Common myeloid progenitor, CD34-positive (primary cell): ENCODE measurements at regions not wholly inside any gene's neighbourhood (a gene's known extent, or its start where the extent isn't known, plus 50 kb on each side); places are given as distances from the start of the nearest gene placed in this dataset.

Experiments used
- CTCF ChIA-PET: fragments of 350-600 bp; sonication (Branson Sonifier 250); formaldehyde crosslinking; loops from one replicate; lab custom pipeline; 2021; ENCODE audit warnings: antibody characterized with exemption; lab: Charles Lee
- POLR2A ChIA-PET: fragments of 350-600 bp; sonication (Branson Sonifier 250); formaldehyde crosslinking; loops from one replicate; lab custom pipeline; 2021; ENCODE audit warnings: antibody characterized with exemption; lab: Charles Lee
- DNase-seq, 3 donors: peaks; one replicate each; pipeline versions ENCODE4 v3.0.0 to v3.0.0-alpha.2; 2013
- H3K27ac ChIP-seq, 2 experiments: 1 replicate in 1 of 2; 2 replicates in 1 of 2; pipeline ENCODE4 v1.7.0; 2013; ENCODE audit warnings: inconsistent platforms in 2 of 2, low read length in 2 of 2, mild to moderate bottlenecking in 2 of 2, low read depth in 1 of 2, moderate library complexity in 1 of 2; ENCODE audit not compliant: severe bottlenecking in 2 of 2, insufficient read depth in 1 of 2, poor library complexity in 1 of 2
- H3K27me3 ChIP-seq, 5 experiments: replicated peaks in 2 of 5; 1 replicate in 3 of 5; 2 replicates in 2 of 5; pipeline versions ENCODE4 v1.6.1 to v1.7.0; 2013; ENCODE audit warnings: low read length in 4 of 5, mild to moderate bottlenecking in 2 of 5, moderate library complexity in 2 of 5, inconsistent platforms in 1 of 5; ENCODE audit not compliant: insufficient read depth in 5 of 5, control insufficient read depth in 4 of 5
- H3K36me3 ChIP-seq, 4 experiments: 1 replicate in 2 of 4; 2 replicates in 2 of 4; pipeline versions ENCODE4 v1.6.1 to v1.7.0; 2013; ENCODE audit warnings: low read length in 3 of 4, control low read depth in 1 of 4, mild to moderate bottlenecking in 1 of 4; ENCODE audit not compliant: control insufficient read depth in 4 of 4, insufficient read depth in 4 of 4
- H3K4me1 ChIP-seq, 4 experiments: 1 replicate in 3 of 4; 2 replicates in 1 of 4; pipeline versions ENCODE4 v1.6.1 to v1.7.1; 2013; ENCODE audit warnings: low read length in 3 of 4, mild to moderate bottlenecking in 3 of 4, control low read depth in 1 of 4, inconsistent platforms in 1 of 4, moderate library complexity in 1 of 4; ENCODE audit not compliant: control insufficient read depth in 4 of 4, insufficient read depth in 4 of 4; ENCODE audit errors: control extremely low read depth in 1 of 4
- H3K4me3 ChIP-seq, 7 experiments: 1 replicate in 4 of 7; 2 replicates in 3 of 7; pipeline versions ENCODE4 v1.5.1 to v1.7.0; 2013; ENCODE audit warnings: mild to moderate bottlenecking in 7 of 7, low read length in 6 of 7, moderate library complexity in 6 of 7, inconsistent platforms in 2 of 7, low read depth in 2 of 7, control low read depth in 1 of 7; ENCODE audit not compliant: insufficient read depth in 4 of 7, control insufficient read depth in 1 of 7; ENCODE audit errors: extremely low read depth in 1 of 7
- H3K9me3 ChIP-seq, 5 experiments: 1 replicate in 4 of 5; 2 replicates in 1 of 5; pipeline versions ENCODE4 v1.6.1 to v1.7.1; 2013; ENCODE audit warnings: low read length in 4 of 5, mild to moderate bottlenecking in 2 of 5, inconsistent platforms in 1 of 5, low read depth in 1 of 5, moderate library complexity in 1 of 5; ENCODE audit not compliant: control insufficient read depth in 4 of 5, insufficient read depth in 2 of 5; ENCODE audit errors: control extremely low read depth in 1 of 5
- WGBS: methylation state at CpG from one replicate; pipeline ENCODE4 v1.1.5; 2013; ENCODE audit not compliant: insufficient coverage; 5-methylcytosine and 5-hydroxymethylcytosine counted together

DNA sequence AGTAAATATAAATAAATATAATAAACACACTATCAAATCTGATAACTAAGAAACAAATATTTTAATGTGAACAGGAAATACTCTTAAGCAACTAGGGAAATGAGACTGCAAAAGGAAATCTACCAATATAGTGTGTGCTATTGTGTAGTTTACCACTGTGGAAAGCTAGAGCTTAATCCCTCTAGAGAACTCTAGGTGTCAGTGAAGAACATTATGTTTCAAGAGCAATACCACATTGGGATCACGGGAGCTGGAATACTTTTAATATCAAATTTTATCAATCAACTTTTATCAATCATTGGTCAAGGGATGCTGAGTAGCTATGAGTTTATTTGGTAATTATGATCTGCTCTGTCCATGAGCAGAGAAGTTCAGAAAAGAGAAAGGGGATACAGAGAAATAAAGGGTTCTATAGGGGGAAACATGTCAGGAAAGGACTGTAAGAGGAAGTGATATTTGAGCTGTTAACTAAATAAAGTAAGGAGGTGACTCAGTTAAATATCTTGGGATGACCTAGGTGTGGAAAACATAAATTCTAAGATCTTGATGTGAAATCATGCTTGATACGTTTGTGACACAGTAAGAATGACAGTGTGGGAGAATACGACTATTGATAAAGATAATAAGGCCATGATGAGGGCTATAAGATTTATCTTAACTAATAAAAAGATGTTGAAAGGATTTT, 762.2 kb upstream of the ALCAM start:
- Histone ChIP-seq H3K9me3 (no peaks in the 10 kb centered on the region), H3K27ac (no peak overlapping the region), H3K27me3 (no peaks in the 10 kb centered on the region), H3K36me3 (no peaks in the 10 kb centered on the region), H3K4me1 (peaks cover 0 to 2% (median 0%) of the 10 kb centered on the region in 4 experiments), H3K4me3 (peak overlapping the region in 1 of 7 experiments; percentile 13)
- ChIA-PET POLR2A (no interaction called here), CTCF (interaction anchor here (1.0 to 1.5 kb wide), 4 partner anchors 10 to 764 kb away, joined by 3 to 4 read pairs (median 3); no protein-coding TSS in a partner anchor)
- peak; percentile 9 to 19 (median 16) for DNase-seq
- 88% methylated on average over 2 of the region's 3 CpGs for WGBS

DNA sequence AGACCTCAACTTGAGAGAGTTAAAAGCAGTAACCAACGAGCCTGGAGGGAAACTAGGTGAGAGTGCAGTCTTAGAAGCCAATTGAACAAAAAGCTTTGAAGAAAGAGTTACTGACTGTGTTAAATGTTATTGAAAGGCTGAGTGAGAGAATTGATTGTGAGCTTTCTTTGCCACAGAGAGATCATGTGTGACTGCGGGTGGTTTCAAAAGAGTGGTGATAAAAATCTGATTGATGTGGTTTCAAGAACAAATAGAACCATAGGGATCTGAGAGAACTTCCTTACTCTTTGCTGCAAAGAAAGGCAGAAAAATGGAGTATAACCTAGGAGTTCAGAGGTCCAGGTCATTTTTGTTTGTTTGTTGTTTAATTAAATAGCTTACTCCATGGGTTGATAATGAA, 759.9 kb upstream of the ALCAM start:
- ChIA-PET CTCF (interaction anchor here (0.8 to 1.5 kb wide), 3 partner anchors 9 to 20 kb away, joined by 3 to 6 read pairs (median 3); no protein-coding TSS in a partner anchor), POLR2A (no interaction called here)
- H3K36me3 ChIP-seq = no peaks in the 10 kb centered on the region
- no peak for DNase-seq
- H3K4me3 ChIP-seq = no peak overlapping the region
- H3K4me1 ChIP-seq = peaks cover 0 to 2% (median 0%) of the 10 kb centered on the region in 4 experiments
- H3K27me3 ChIP-seq = no peaks in the 10 kb centered on the region
- 81% methylated on average over 2 of the region's 2 CpGs for WGBS
- H3K27ac ChIP-seq = no peak overlapping the region
- no peaks in the 10 kb centered on the region for H3K9me3 ChIP-seq

DNA sequence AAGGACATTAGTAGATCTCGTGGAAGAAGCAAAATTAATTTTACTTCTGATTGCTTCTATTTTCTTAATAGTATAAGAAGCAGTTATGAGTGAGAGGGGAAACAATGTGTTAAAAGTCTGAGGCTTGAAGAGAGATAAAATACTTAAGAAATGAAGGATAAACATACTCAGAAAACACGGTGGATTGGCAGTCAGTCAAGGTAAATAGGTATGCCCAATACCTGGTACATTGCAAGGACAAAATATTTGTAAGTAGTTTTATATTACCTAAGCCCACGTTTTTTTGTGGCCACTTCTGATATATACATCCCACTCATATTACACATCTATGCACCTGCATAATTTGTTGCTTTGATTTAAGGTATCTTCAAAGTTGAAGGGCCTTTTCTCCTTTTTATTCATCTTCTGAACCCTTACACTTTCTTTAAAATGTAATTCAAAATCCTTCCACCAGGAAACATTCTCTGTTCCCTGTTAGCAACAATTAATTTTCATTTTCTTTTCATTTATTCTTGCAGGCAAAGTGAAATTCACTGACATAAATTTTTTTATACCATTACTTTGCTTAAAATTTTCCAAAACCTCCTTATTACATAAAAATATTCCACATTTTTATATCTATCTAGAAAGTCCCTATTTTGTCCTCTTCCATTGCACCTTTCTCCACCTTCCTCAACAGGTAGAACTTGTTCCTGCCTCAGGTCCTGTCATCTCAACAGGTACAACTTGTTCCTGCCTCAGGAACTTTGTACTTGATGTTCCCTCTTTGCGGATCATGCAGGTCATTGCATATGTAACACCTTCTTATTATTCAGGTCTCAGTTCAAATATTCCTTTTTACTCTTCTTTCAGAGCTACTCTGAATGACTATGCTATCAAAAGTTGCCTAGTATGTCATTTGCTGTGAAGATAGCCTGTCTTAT, 755.7 kb upstream of the ALCAM start:
- no CpG with 5 or more reads among the region's 4 CpGs for WGBS
- no peak for DNase-seq
- CTCF ChIA-PET = no interaction called here

DNA sequence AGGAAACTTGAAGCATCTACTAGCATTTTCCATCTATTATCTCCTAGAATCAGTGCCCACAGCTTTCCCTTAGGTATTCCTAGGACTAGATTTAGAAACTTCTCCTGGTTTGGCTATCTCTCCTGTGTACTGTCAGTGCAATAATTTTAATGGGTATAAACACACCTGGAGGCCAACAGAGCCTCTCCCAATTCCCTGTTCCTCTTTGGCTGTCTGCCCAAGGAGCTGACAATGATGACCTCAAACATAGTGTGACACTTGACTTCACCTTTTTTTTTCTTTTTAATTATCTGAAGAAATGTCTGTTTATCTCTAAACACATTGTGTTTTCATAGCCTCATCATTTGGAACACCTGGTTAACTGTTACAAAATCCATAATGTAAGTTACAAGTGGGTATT, 754.5 kb upstream of the ALCAM start:
- Histone ChIP-seq H3K27ac (no peak overlapping the region), H3K4me1 (no peaks in the 10 kb centered on the region), H3K4me3 (no peak overlapping the region), H3K36me3 (no peaks in the 10 kb centered on the region), H3K27me3 (no peaks in the 10 kb centered on the region), H3K9me3 (no peaks in the 10 kb centered on the region)
- ChIA-PET POLR2A (no interaction called here), CTCF (no interaction called here)
- DNase-seq = no peak

More for the DNA sequence above, 755.7 kb upstream of the ALCAM start:
- no peak overlapping the region for H3K4me3 ChIP-seq
- POLR2A ChIA-PET = no interaction called here
- no peaks in the 10 kb centered on the region for H3K9me3 ChIP-seq
- H3K27ac ChIP-seq = no peak overlapping the region
- H3K27me3 ChIP-seq = no peaks in the 10 kb centered on the region
- no peaks in the 10 kb centered on the region for H3K4me1 ChIP-seq
- no peaks in the 10 kb centered on the region for H3K36me3 ChIP-seq

DNA sequence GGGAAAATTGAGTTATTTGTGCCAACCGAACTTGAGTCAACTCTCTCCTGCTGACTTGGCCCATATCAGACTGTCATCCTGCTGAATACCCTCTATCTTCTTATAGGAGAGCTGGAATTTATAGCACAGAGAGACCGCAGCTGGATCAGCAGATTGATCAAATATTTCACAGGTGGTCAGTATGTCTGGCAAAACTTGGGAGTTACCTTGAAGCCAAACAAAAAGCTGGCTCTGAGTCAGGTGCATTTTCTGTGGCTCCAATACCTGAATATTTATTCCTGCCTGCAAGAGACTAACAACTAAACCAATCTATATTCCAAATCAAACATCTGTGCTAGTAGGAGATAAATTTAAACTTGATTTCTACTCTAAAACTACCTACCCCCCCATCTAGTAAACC, 752.1 kb upstream of the ALCAM start:
- no peaks in the 10 kb centered on the region for H3K27me3 ChIP-seq
- no peaks in the 10 kb centered on the region for H3K36me3 ChIP-seq
- no peaks in the 10 kb centered on the region for H3K9me3 ChIP-seq
- POLR2A ChIA-PET = no interaction called here
- CTCF ChIA-PET = interaction anchor here (1.4 kb wide), 1 partner anchor 17 kb away, joined by 3 read pairs; no protein-coding TSS in a partner anchor
- no peak overlapping the region for H3K4me3 ChIP-seq
- H3K27ac ChIP-seq = no peak overlapping the region
- DNase-seq = no peak
- H3K4me1 ChIP-seq = no peaks in the 10 kb centered on the region
- 80% methylated on average over 1 of the region's 2 CpGs for WGBS

DNA sequence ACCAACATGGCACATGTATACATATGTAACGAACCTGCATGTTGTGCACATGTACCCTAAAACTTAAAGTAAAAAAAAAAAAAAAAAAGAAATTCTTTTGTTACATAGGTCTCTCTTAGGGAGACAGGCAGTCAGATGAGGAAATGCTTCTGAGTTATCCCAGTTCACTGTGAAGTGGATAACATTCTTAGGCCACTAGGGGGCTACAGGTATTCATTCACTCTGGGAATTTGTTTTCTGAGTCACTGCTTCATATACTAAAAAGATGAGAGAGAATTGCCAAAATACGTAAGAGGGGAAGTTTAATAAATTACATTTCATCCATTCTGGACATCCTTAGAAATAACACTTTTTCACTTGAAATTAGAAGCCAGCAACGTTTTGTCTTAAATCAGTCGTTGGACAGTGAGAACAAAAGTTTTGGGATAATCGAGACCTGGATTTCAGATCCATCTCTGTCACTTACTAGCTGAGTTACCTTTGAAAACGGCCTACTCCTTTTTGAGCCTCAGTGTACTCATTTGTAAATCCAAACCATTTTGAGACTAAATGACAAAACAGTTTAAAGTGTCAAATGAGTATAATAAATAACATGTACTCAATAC, 738.4 kb upstream of the ALCAM start:
- 80% methylated on average over 3 of the region's 6 CpGs for WGBS
- ChIA-PET CTCF (no interaction called here), POLR2A (no interaction called here)
- Histone ChIP-seq H3K4me3 (no peak overlapping the region), H3K4me1 (no peaks in the 10 kb centered on the region), H3K36me3 (no peaks in the 10 kb centered on the region), H3K9me3 (peaks cover 0 to 9% (median 0%) of the 10 kb centered on the region in 5 experiments), H3K27ac (no peak overlapping the region), H3K27me3 (no peaks in the 10 kb centered on the region)
- peak; percentile 35 to 57 (median 56) for DNase-seq
